ENCODE measurements at regions not wholly inside any gene's neighbourhood (a gene's known extent, or its start where the extent isn't known, plus 50 kb on each side); places are given as distances from the start of the nearest gene placed in this dataset.

DNA sequence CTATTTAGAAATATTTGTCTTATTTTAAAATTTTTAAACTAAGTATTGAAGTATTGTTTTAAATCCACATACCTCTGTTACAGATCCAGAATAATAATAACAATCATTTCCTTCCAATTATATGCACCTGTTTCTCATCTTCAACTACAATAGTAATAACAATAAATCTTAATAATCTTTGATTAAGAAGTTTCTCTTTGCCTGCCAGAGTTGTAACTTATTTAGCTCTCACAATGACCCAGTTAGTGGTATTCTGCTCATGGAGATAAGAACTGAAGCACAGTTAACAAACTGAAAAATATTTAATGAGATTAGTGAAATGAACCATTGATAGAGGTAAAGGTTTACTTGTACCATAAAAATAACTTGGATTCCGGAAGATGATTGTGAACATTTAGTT is 796.3 kb downstream of the LUZP2 start:
- Histone ChIP-seq H3K27ac (no peak overlapping the region), H3K9ac (no peak overlapping the region), H3K4me3 (no peak overlapping the region), H3K9me3 (replicated peaks in 1 of 11) (no peaks in the 10 kb centered on the region), H3K4me2 (no peak overlapping the region), H3K27me3 (no peaks in the 10 kb centered on the region), H3K36me3 (no peaks in the 10 kb centered on the region), H3K4me1 (no peaks in the 10 kb centered on the region), H4K20me1 (no peaks in the 10 kb centered on the region)
- no peak for TF ChIP-seq Cebpa-rat (IDR thresholded peaks at IDR 0.05)

DNA sequence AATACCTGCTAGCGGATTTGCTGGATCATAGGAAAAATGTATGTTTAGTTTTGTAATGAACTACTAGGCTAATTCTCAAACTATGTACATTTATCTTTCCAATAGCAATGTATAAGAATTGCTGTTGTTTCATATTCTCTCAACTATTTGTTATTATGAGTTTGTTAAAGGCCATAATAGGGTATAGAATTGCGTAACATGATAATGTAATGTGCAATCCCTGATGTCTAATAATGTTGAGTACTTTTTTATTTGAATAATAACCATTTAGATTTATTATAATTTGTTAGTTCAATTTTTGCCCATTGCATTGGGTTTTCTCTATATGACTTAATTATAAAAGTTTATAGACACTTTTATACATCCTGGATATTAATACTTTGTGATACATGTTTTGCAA is 801.6 kb downstream of the LUZP2 start:
- Histone ChIP-seq H3K9ac (no peak overlapping the region), H3K9me3 (replicated peaks in 1 of 11) (no peaks in the 10 kb centered on the region), H3K4me3 (no peak overlapping the region), H3K4me1 (no peaks in the 10 kb centered on the region), H3K27ac (no peak overlapping the region), H3K4me2 (no peak overlapping the region), H3K36me3 (no peaks in the 10 kb centered on the region), H3K27me3 (no peaks in the 10 kb centered on the region), H4K20me1 (no peaks in the 10 kb centered on the region)
- TF ChIP-seq Cebpa-rat (IDR thresholded peaks at IDR 0.05): no peak

DNA sequence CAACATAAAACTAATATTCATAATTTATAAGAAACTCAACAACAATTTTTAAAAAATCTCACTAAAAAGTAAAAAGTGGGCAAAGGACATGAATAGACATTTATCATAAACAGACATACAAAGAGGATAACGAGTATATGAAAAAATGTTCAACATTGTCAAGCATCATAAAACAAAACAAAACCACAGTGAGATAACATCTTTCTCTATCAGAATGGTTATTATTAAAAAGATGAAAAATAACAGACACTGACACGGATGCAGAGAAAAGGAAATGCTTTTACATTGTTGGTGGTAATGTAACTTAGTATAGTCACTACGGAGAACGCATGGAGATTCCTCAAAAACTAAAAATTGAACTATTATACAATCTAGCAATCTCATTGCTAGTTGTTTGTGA is 813.0 kb downstream of the LUZP2 start:
- Histone ChIP-seq H3K4me3 (no peak overlapping the region), H3K27ac (no peak overlapping the region), H3K4me1 (no peaks in the 10 kb centered on the region), H3K9me3 (replicated peaks in 1 of 11) (no peaks in the 10 kb centered on the region; a peak in 1 of 22 replicates), H3K4me2 (no peak overlapping the region), H4K20me1 (no peaks in the 10 kb centered on the region), H3K9ac (no peak overlapping the region), H3K36me3 (no peaks in the 10 kb centered on the region), H3K27me3 (no peaks in the 10 kb centered on the region)
- no peak for TF ChIP-seq Cebpa-rat (IDR thresholded peaks at IDR 0.05)

DNA sequence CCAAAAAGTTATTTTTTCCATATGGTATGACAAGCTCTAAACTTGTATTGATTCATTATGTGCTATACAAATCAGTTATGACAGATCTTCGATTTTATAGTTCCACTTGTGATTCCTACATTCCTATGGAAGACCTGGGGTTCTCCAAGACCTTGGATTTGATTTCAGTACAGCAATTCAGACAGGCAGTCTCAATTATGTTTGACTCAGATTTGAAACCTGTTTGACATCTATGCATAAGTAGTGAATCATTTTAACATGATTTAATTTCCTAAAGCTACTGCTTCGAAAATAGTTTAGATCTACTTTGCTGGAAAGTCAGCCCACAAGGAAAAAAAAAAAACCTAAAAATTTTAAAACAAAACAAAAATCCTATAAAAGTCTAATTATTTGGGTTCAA is 820.4 kb downstream of the LUZP2 start:
- Histone ChIP-seq H3K4me2 (no peak overlapping the region), H3K4me3 (no peak overlapping the region), H3K9ac (no peak overlapping the region), H3K27ac (no peak overlapping the region), H4K20me1 (no peaks in the 10 kb centered on the region), H3K9me3 (replicated peaks in 1 of 11) (no peaks in the 10 kb centered on the region), H3K4me1 (no peaks in the 10 kb centered on the region), H3K36me3 (no peaks in the 10 kb centered on the region), H3K27me3 (no peaks in the 10 kb centered on the region)
- TF ChIP-seq Cebpa-rat (IDR thresholded peaks at IDR 0.05): no peak

DNA sequence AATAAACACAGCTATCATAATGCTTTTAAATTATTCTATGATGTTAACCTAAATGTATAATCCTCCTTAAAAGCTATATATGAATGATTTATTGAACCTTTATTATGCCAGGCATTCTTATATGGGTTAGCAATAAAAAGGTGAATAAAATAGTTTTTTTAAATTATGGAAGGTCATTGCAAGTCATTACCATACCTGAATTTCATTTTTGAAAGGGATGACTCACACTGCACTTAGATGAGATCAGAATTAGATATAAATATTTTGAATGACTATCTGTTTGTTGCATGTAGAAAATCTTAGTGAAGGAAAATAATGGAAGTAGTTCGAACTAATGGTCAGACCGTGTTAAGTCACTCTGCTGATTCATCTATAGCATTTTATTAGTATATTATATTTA is 822.3 kb downstream of the LUZP2 start:
- Histone ChIP-seq H3K4me3 (no peak overlapping the region), H3K4me1 (no peaks in the 10 kb centered on the region), H3K36me3 (no peaks in the 10 kb centered on the region), H3K27ac (no peak overlapping the region), H4K20me1 (no peaks in the 10 kb centered on the region), H3K9ac (no peak overlapping the region), H3K27me3 (no peaks in the 10 kb centered on the region), H3K4me2 (no peak overlapping the region), H3K9me3 (replicated peaks in 1 of 11) (no peaks in the 10 kb centered on the region)
- TF ChIP-seq Cebpa-rat (IDR thresholded peaks at IDR 0.05): no peak

DNA sequence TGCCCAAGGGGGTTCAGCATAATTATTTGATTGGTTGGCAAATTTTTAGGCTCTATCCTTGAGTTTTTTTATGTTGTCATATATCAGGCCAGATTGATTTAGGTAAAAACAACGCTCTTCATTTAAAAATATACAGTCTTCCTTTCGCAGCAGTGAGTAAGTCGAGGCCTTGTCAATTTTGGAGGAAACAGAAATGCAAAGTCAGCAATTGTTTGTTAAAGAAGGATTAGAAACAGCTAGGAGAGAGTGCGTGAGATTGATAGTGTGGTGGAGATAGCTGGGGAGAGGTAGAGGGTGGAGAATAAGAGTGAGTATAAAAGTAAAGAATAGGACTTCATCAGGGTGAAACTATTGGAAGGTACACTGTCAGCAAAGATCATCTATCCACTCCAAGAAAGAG is 830.8 kb downstream of the LUZP2 start:
- Histone ChIP-seq H3K4me3 (no peak overlapping the region), H3K4me1 (no peaks in the 10 kb centered on the region), H3K9me3 (replicated peaks in 1 of 11) (no peaks in the 10 kb centered on the region), H3K27ac (no peak overlapping the region), H3K27me3 (no peaks in the 10 kb centered on the region), H3K36me3 (no peaks in the 10 kb centered on the region), H3K4me2 (no peak overlapping the region), H4K20me1 (no peaks in the 10 kb centered on the region), H3K9ac (no peak overlapping the region)
- TF ChIP-seq Cebpa-rat (IDR thresholded peaks at IDR 0.05): no peak

DNA sequence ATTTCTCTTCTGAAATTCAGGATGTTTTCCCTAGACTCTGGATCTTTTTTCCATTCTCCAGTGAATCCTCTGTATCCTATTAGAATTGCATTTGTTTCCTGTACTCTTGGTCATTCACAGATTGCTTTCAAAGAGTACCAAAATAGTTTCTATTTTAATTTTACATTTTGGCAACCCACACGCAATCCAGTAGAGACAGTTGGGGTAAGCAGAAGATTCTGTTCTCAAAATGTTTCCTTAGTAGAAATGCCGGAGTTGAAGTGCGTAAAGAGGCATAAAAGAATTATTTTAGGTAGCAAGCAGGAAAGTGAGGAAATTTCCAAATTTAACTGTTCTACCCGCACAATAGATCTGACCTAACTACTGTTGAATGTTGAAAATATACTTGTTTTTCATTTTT is 842.4 kb downstream of the LUZP2 start:
- Histone ChIP-seq H3K27me3 (no peaks in the 10 kb centered on the region), H3K9ac (no peak overlapping the region), H3K27ac (no peak overlapping the region), H3K4me3 (no peak overlapping the region), H4K20me1 (no peaks in the 10 kb centered on the region), H3K9me3 (replicated peaks in 1 of 11) (no peaks in the 10 kb centered on the region), H3K4me1 (peaks cover 0 to 5% (median 0%) of the 10 kb centered on the region in 10 experiments; a peak in 1 of 20 replicates), H3K36me3 (no peaks in the 10 kb centered on the region), H3K4me2 (no peak overlapping the region)
- TF ChIP-seq Cebpa-rat (IDR thresholded peaks at IDR 0.05): no peak

DNA sequence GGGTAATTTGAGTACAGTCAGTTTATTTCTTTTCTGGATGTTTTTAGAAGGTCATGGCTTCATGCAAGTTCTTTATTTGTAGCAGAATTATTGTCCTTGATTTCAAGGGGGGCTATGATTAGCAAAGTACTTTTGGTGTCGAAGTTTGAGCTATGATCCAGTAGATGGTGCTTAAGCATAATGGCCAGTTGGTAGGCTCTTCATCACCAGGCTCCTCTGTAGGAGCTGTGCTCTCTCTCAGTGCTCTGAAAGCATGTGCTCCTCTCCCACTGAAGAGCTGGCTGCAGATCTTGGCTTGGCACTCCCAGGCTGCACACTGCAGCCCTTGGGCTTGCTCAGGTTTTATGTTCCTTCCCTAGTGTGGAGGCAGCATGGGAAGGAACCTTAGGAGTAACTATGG is 852.7 kb downstream of the LUZP2 start:
- no peak for TF ChIP-seq Cebpa-rat (IDR thresholded peaks at IDR 0.05)
- Histone ChIP-seq H3K4me3 (no peak overlapping the region), H3K27ac (no peak overlapping the region)

DNA sequence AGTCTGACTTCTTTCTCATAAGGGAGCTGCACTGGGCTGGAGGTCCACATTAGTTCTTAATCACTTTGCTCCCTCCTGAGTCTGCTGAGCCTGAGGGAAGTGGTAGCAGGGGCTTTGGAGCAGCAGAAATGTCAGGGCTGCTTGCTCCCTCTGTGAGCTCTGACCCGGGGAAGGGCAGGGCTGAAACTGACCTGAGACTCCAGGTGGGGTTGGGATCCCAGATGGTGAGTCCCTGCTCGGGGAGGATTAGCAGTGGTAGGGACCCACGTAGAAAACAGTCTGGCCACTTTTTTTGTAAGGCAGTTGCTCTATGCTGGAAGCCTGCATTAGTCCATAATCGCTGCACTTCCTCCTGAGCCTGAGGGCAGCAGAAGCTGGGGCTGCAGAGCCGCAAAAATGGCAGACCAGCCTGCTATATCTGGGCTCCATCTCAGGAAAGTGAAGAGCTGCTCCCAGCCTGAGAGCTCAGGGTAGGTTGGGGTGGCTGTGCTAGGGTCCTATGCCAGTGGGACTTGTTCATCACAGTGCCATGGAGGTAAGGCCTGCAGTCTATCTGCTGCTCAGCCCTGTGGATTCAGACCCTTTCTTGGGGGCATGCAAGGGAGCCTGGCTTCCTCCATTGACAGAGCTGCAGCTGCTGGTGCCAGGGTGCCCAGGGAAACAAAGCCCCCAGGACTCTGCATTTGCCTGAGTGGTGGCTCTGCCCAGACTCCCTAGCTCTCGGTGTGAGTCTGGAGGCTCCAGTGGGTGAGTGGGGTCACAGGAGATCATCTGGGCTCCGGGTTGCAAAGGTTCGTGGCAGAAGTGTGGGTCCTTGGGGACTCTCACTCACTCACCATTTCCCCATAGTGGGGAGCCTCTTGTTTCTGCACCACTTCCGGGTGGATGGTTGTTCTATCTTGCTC is 854.3 kb downstream of the LUZP2 start:
- TF ChIP-seq Cebpa-rat (IDR thresholded peaks at IDR 0.05): no peak
- H3K27ac ChIP-seq: no peak overlapping the region; a peak in 1 of 22 replicates
- no peaks in the 10 kb centered on the region; a peak in 1 of 22 replicates for H3K9me3 ChIP-seq (replicated peaks in 1 of 11)
- H4K20me1 ChIP-seq: no peaks in the 10 kb centered on the region
- no peaks in the 10 kb centered on the region for H3K4me1 ChIP-seq
- no peak overlapping the region for H3K9ac ChIP-seq
- no peak overlapping the region for H3K4me2 ChIP-seq
- H3K36me3 ChIP-seq: no peaks in the 10 kb centered on the region
- no peaks in the 10 kb centered on the region for H3K27me3 ChIP-seq
- H3K4me3 ChIP-seq: no peak overlapping the region

More for the DNA sequence above, 852.7 kb downstream of the LUZP2 start:
- Histone ChIP-seq H3K9me3 (replicated peaks in 1 of 11) (no peaks in the 10 kb centered on the region; a peak in 1 of 22 replicates), H3K27me3 (no peaks in the 10 kb centered on the region), H4K20me1 (no peaks in the 10 kb centered on the region), H3K4me1 (no peaks in the 10 kb centered on the region), H3K9ac (no peak overlapping the region), H3K4me2 (no peak overlapping the region), H3K36me3 (no peaks in the 10 kb centered on the region)

DNA sequence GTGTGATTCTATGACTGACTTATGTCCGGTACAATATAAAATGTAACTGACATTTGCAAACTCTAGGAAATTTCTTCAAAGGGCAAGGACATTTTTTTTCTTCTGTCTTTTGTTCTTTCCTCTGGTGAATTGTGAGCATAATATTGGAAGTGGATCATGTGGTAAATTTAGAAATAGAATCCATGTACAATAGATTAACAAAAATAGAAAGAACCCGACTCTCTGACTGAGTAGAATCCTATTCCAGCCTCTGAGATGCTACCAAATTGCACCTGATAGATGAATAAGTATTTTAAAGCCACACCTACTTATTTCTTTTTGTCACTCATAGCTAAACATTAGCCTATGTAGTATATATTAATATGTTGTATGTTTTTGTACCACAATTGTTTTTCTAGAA is 860.3 kb downstream of the LUZP2 start:
- Histone ChIP-seq H3K27ac (no peak overlapping the region), H3K4me3 (no peak overlapping the region), H4K20me1 (no peaks in the 10 kb centered on the region), H3K9me3 (replicated peaks in 1 of 11) (0 out of 22 replicates have a peak, but pooled peaks cover 0 to 6% (median 0%) of the 10 kb centered on the region in 11 experiments), H3K4me2 (no peak overlapping the region), H3K36me3 (no peaks in the 10 kb centered on the region), H3K9ac (no peak overlapping the region), H3K27me3 (no peaks in the 10 kb centered on the region), H3K4me1 (peaks cover 0 to 12% (median 0%) of the 10 kb centered on the region in 10 experiments; a peak in 3 of 20 replicates)
- no peak for TF ChIP-seq Cebpa-rat (IDR thresholded peaks at IDR 0.05)

Data from BLaER1 treated with 17β-estradiol and CSF1 and Interleukin-3, amounts not matched to agents 10 nM and 100 nM (cell line).